CD14-positive monocyte (primary cell): ENCODE measurements at regions not wholly inside any gene's neighbourhood (a gene's known extent, or its start where the extent isn't known, plus 50 kb on each side); places are given as distances from the start of the nearest gene placed in this dataset.

Source experiments
- DNase-seq, 3 donors: peaks; one replicate each; pipeline ENCODE4 v3.0.0-alpha.2; 2011 to 2022
- H2AFZ ChIP-seq: 2 replicates; pipeline ENCODE4 v1.6.0; 2012; ENCODE audit warnings: mild to moderate bottlenecking, low read depth, low read length, inconsistent platforms; ENCODE audit not compliant: insufficient read depth, poor library complexity, severe bottlenecking
- H3K27ac ChIP-seq, 2 donors: 1 replicate in 1 of 2; 2 replicates in 1 of 2; pipeline ENCODE4 v1.5.1; 2012 to 2013; ENCODE audit warnings: low read length in 2 of 2, control low read depth in 1 of 2, inconsistent platforms in 1 of 2, low read depth in 1 of 2, mild to moderate bottlenecking in 1 of 2
- H3K27me3 ChIP-seq, 2 donors: one replicate each; pipeline versions ENCODE4 v1.6.0 to v1.6.1; 2011 to 2013; ENCODE audit warnings: low read length in 2 of 2; ENCODE audit not compliant: control insufficient read depth in 2 of 2, insufficient read depth in 2 of 2
- H3K36me3 ChIP-seq, 2 donors: replicated peaks in 1 of 2; 1 replicate in 1 of 2; 2 replicates in 1 of 2; pipeline versions ENCODE4 v1.5.1 to v1.6.1; 2012 to 2013; ENCODE audit warnings: low read length in 2 of 2, control low read depth in 1 of 2, inconsistent platforms in 1 of 2, mild to moderate bottlenecking in 1 of 2; ENCODE audit not compliant: insufficient read depth in 2 of 2, control insufficient read depth in 1 of 2
- H3K4me1 ChIP-seq, 2 donors: 1 replicate in 1 of 2; 2 replicates in 1 of 2; pipeline versions ENCODE4 v1.5.1 to v1.6.1; 2012 to 2013; ENCODE audit warnings: low read length in 2 of 2, control low read depth in 1 of 2, inconsistent platforms in 1 of 2, mild to moderate bottlenecking in 1 of 2, moderate library complexity in 1 of 2; ENCODE audit not compliant: insufficient read depth in 2 of 2, control insufficient read depth in 1 of 2
- H3K4me2 ChIP-seq: replicated peaks from 2 replicates; pipeline ENCODE3; 2012; ENCODE audit warnings: low read length, moderate library complexity, mild to moderate bottlenecking; ENCODE audit not compliant: poor library complexity, severe bottlenecking; ENCODE audit errors: extremely low read depth
- H3K4me3 ChIP-seq, 3 experiments: fragments of 200-600 bp in 1 of 3; sonication (generic) in 1 of 3; replicated peaks in 1 of 3; 1 replicate in 2 of 3; 2 replicates in 1 of 3; pipeline ENCODE4 v1.5.1; 2011 to 2013; ENCODE audit warnings: low read length in 3 of 3, mild to moderate bottlenecking in 3 of 3, control low read depth in 2 of 3, low read depth in 2 of 3, inconsistent platforms in 1 of 3, moderate library complexity in 1 of 3
- H3K79me2 ChIP-seq: 2 replicates; pipeline ENCODE4 v1.6.0; 2012; ENCODE audit warnings: mild to moderate bottlenecking, control low read depth, inconsistent platforms, low read length, moderate library complexity; ENCODE audit not compliant: insufficient read depth
- H3K9ac ChIP-seq: 2 replicates; pipeline ENCODE4 v1.6.0; 2017; ENCODE audit warnings: low read length, mild to moderate bottlenecking; ENCODE audit not compliant: insufficient read depth, poor library complexity, severe bottlenecking
- H3K9me3 ChIP-seq, 2 donors: replicated peaks in 1 of 2; 1 replicate in 1 of 2; 2 replicates in 1 of 2; pipeline versions ENCODE4 v1.5.1 to v1.6.1; 2012 to 2013; ENCODE audit warnings: low read length in 2 of 2, control low read depth in 1 of 2; ENCODE audit not compliant: control insufficient read depth in 1 of 2, insufficient read depth in 1 of 2
- H4K20me1 ChIP-seq: 2 replicates; pipeline ENCODE4 v1.6.0; 2012; ENCODE audit warnings: mild to moderate bottlenecking, low read length, control low read depth, moderate library complexity; ENCODE audit not compliant: insufficient read depth
- H3K27ac Mint-ChIP-seq, 7 donors: one replicate each; pipeline ENCODE4 v1.8.0; 2020; ENCODE audit warnings: mild to moderate bottlenecking in 7 of 7, mixed read lengths in 7 of 7, moderate library complexity in 6 of 7, inconsistent platforms in 2 of 7
- H3K27me3 Mint-ChIP-seq, 3 donors: one replicate each; pipeline ENCODE4 v1.8.0; 2021 to 2022; ENCODE audit warnings: low read depth in 3 of 3, mild to moderate bottlenecking in 3 of 3, mixed read lengths in 3 of 3, moderate library complexity in 3 of 3, inconsistent platforms in 1 of 3
- H3K36me3 Mint-ChIP-seq, 2 donors: one replicate each; pipeline ENCODE4 v1.8.0; 2020; ENCODE audit warnings: mixed read lengths in 2 of 2, inconsistent platforms in 1 of 2, mild to moderate bottlenecking in 1 of 2
- H3K4me1 Mint-ChIP-seq: one replicate; pipeline ENCODE4 v1.8.0; 2020; ENCODE audit warnings: mild to moderate bottlenecking, mixed read lengths
- H3K4me3 Mint-ChIP-seq, 2 donors: one replicate each; pipeline ENCODE4 v1.8.0; 2020; ENCODE audit warnings: mild to moderate bottlenecking in 2 of 2, mixed read lengths in 2 of 2, moderate library complexity in 1 of 2
- H3K9me3 Mint-ChIP-seq, 7 donors: one replicate each; pipeline ENCODE4 v1.8.0; 2020 to 2022; ENCODE audit warnings: mixed read lengths in 7 of 7, mild to moderate bottlenecking in 6 of 7, moderate library complexity in 6 of 7, inconsistent platforms in 2 of 7
- WGBS: methylation state at CpG from one replicate; pipeline ENCODE4 v1.1.5; 2013; ENCODE audit warnings: missing lambda C conversion rate; ENCODE audit not compliant: insufficient coverage; 5-methylcytosine and 5-hydroxymethylcytosine counted together
- intact Hi-C, 2 donors: fragments of 100-400 bp; cut with micrococcal nuclease; formaldehyde crosslinking; loops; one replicate each; pipeline versions ENCODE4 v1.15.0 to v1.15.1; 2023
- TF ChIP-seq, protein P1 (sequence below): fragments of 200-600 bp; IDR thresholded peaks from one replicate; pipeline ENCODE4 v1.8.0; 2022; ENCODE audit warnings: antibody characterized with exemption, mild to moderate bottlenecking

DNA sequence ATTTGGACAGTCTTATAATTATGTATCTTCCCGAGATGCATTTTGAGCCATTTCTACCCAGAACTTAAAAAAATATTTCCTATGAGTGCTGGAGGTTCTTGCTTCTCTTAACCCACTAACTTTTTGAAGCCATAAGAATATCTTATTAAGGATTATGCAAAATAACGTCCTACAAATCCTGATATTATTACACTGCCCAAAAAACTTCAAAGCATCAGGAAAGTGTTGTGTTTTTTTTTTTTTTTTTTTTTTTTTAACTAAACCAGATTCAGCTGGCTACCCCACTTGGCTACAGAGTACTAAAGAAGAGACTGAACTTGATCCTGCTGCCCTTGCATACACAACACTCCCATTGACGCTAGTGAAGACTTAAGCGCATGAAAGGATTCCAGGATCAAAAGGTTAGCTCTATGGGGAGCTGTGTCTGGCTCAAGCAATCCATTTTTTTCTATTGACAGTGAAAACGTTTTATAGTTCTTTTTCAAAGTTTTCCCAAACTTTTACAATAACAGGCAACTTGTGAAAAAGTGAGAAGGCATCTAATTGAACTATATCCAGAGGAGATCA, 141.4 kb downstream of the KCNRG start:
- peaks cover 0 to 2% (median 1%) of the 10 kb centered on the region in 3 donors for H3K27me3 Mint-ChIP-seq
- peaks cover 0 to 2% of the 10 kb centered on the region in 2 donors for H3K36me3 Mint-ChIP-seq
- no peak overlapping the region for H3K27ac Mint-ChIP-seq

DNA sequence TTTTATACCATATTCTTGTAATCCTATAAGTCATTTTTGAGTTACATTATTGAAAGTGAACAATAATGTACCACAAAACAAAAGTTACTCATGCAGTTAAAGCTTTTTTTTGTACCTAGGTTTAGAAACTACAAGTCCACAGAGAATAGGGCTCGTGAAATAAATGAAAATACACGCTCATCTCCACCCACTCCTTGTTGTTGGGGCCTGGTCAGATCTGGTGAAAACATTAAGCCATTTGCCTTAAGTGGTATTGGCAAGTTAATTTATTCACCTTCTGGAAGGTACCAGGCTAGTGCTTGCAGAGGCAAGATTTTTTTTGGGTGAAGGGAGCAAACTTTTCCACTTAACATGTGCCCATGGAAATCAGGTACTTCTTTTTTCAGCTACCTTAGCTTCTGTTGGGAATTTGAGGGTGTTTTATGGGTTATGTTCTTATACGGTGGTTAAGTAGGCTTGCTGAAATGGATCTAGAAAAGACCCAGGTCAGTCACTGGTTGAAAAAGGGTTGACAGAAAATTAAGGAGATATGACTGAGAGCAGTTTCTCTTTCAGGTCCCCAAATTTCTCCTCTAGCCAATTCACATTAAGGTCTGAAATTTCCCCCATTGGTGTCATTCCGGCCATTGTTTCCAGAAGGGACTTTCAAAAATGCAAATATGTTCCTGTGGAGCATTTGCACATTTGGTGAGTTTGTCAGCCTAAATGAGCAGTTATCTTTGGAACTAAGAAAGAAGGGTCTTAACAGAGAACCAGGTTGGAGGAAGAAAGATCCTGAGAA, 143.3 kb downstream of the KCNRG start:
- 100% methylated on average over 1 of the region's 4 CpGs for WGBS
- TF ChIP-seq, protein P1, sequence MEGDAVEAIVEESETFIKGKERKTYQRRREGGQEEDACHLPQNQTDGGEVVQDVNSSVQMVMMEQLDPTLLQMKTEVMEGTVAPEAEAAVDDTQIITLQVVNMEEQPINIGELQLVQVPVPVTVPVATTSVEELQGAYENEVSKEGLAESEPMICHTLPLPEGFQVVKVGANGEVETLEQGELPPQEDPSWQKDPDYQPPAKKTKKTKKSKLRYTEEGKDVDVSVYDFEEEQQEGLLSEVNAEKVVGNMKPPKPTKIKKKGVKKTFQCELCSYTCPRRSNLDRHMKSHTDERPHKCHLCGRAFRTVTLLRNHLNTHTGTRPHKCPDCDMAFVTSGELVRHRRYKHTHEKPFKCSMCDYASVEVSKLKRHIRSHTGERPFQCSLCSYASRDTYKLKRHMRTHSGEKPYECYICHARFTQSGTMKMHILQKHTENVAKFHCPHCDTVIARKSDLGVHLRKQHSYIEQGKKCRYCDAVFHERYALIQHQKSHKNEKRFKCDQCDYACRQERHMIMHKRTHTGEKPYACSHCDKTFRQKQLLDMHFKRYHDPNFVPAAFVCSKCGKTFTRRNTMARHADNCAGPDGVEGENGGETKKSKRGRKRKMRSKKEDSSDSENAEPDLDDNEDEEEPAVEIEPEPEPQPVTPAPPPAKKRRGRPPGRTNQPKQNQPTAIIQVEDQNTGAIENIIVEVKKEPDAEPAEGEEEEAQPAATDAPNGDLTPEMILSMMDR = no peak
- Histone ChIP-seq H3K9me3 (no peaks in the 10 kb centered on the region), H3K79me2 (no peaks in the 10 kb centered on the region), H2AFZ (no peak overlapping the region), H3K27ac (no peak overlapping the region), H3K36me3 (no peaks in the 10 kb centered on the region), H4K20me1 (no peaks in the 10 kb centered on the region), H3K4me2 (no peak overlapping the region), H3K4me3 (no peak overlapping the region), H3K27me3 (no peaks in the 10 kb centered on the region), H3K4me1 (no peaks in the 10 kb centered on the region), H3K9ac (no peak overlapping the region)
- peaks cover 0 to 2% (median 1%) of the 10 kb centered on the region in 3 donors for H3K27me3 Mint-ChIP-seq
- H3K36me3 Mint-ChIP-seq = no peaks in the 10 kb centered on the region
- H3K4me3 Mint-ChIP-seq = no peak overlapping the region
- no peak overlapping the region for H3K27ac Mint-ChIP-seq
- no peak for DNase-seq
- H3K9me3 Mint-ChIP-seq = no peaks in the 10 kb centered on the region
- intact Hi-C loops = no loop called here
- H3K4me1 Mint-ChIP-seq = peaks cover 4% of the 10 kb centered on the region

More for the DNA sequence above, 141.4 kb downstream of the KCNRG start:
- no peaks in the 10 kb centered on the region for H3K9me3 ChIP-seq
- H3K4me1 ChIP-seq = peaks cover 0 to 3% of the 10 kb centered on the region in 2 donors
- H3K4me3 ChIP-seq = no peak overlapping the region
- H3K27me3 ChIP-seq = no peaks in the 10 kb centered on the region
- H3K9ac ChIP-seq = no peak overlapping the region
- no peaks in the 10 kb centered on the region for H3K36me3 ChIP-seq
- Mint-ChIP-seq H3K4me1 (peaks cover 15% of the 10 kb centered on the region), H3K9me3 (no peaks in the 10 kb centered on the region), H3K4me3 (no peak overlapping the region)
- DNase-seq = no peak
- no peaks in the 10 kb centered on the region for H4K20me1 ChIP-seq
- intact Hi-C loops = no loop called here
- no peak overlapping the region for H2AFZ ChIP-seq
- TF ChIP-seq, protein P1 = no peak
- H3K79me2 ChIP-seq = no peaks in the 10 kb centered on the region
- no peak overlapping the region for H3K27ac ChIP-seq
- no CpG with 5 or more reads among the region's 5 CpGs for WGBS
- H3K4me2 ChIP-seq = no peak overlapping the region
